HG03108 (cell line): ENCODE measurements at regions not wholly inside any gene's neighbourhood (a gene's known extent, or its start where the extent isn't known, plus 50 kb on each side); places are given as distances from the start of the nearest gene placed in this dataset.

ENCODE experiments used
- ATAC-seq: cut with Tn5 transposase; IDR thresholded peaks from one replicate; pipeline ENCODE4 v1.9.1; 2021; ENCODE audit warnings: moderate library complexity; ENCODE audit not compliant: unreplicated experiment

GRCh38 chr10:117669122-117669521 is 126.6 kb downstream of the EMX2 start:
- no peak for ATAC-seq

GRCh38 chr10:117670116-117670904 is 127.8 kb downstream of the EMX2 start:
- ATAC-seq: no peak

- ATAC-seq: no peak
Observed at GRCh38 chr10:117673230-117674010, 130.9 kb downstream of the EMX2 start.

- ATAC-seq: no peak
Observed at GRCh38 chr10:117674201-117674600, 131.7 kb downstream of the EMX2 start.

GRCh38 chr10:117674646-117675045 is 132.1 kb downstream of the EMX2 start:
- ATAC-seq: no peak

GRCh38 chr10:117675514-117676055 is 133.0 kb downstream of the EMX2 start:
- ATAC-seq: no peak

- ATAC-seq: no peak
Observed at GRCh38 chr10:117677239-117677638, 134.7 kb downstream of the EMX2 start.

GRCh38 chr10:117677890-117678500 is 135.4 kb downstream of the EMX2 start:
- no peak for ATAC-seq

GRCh38 chr10:117680601-117681000 is 138.1 kb downstream of the EMX2 start:
- no peak for ATAC-seq

GRCh38 chr10:117681104-117681503 is 138.6 kb downstream of the EMX2 start:
- no peak for ATAC-seq

GRCh38 chr10:117684046-117684610 is 141.6 kb downstream of the EMX2 start:
- ATAC-seq: no peak

GRCh38 chr10:117684672-117685211 is 142.2 kb downstream of the EMX2 start:
- ATAC-seq: no peak

- no peak for ATAC-seq
Observed at GRCh38 chr10:117685431-117685830, 142.9 kb downstream of the EMX2 start.

GRCh38 chr10:117686606-117687005 is 144.1 kb downstream of the EMX2 start:
- no peak for ATAC-seq

- ATAC-seq: no peak
Observed at GRCh38 chr10:117688358-117688757, 145.8 kb downstream of the EMX2 start.

GRCh38 chr10:117689566-117689965 is 147.0 kb downstream of the EMX2 start:
- no peak for ATAC-seq

GRCh38 chr10:117690359-117690758 is 147.8 kb downstream of the EMX2 start:
- no peak for ATAC-seq

- ATAC-seq: no peak
Observed at GRCh38 chr10:117694190-117694589, 151.6 kb downstream of the EMX2 start.

- ATAC-seq: no peak
Observed at GRCh38 chr10:117697402-117697801, 154.9 kb downstream of the EMX2 start.

GRCh38 chr10:117698809-117699208 is 156.3 kb downstream of the EMX2 start:
- ATAC-seq: no peak
